ENCODE measurements at regions not wholly inside any gene's neighbourhood (a gene's known extent, or its start where the extent isn't known, plus 50 kb on each side); places are given as distances from the start of the nearest gene placed in this dataset.

GRCh38 chr5:3661755-3662296 is 66.2 kb downstream of the IRX1 start:
- no peak for DNase-seq
- H3K27me3 ChIP-seq = no peaks in the 10 kb centered on the region
- no peak overlapping the region for H3K27ac ChIP-seq
- no peaks in the 10 kb centered on the region for H3K9me3 ChIP-seq
- TF ChIP-seq POLR2A (IDR thresholded peaks at IDR 0.05) (no peak), CTCF (IDR thresholded peaks at IDR 0.05) (no peak)
- H3K4me1 ChIP-seq = no peaks in the 10 kb centered on the region
- H3K36me3 ChIP-seq = no peaks in the 10 kb centered on the region
- no peak overlapping the region for H3K4me3 ChIP-seq

GRCh38 chr5:3662344-3662743 is 66.7 kb downstream of the IRX1 start:
- TF ChIP-seq CTCF (IDR thresholded peaks at IDR 0.05) (no peak), POLR2A (IDR thresholded peaks at IDR 0.05) (no peak)
- no peaks in the 10 kb centered on the region for H3K4me1 ChIP-seq
- H3K4me3 ChIP-seq = no peak overlapping the region
- no peaks in the 10 kb centered on the region for H3K36me3 ChIP-seq
- DNase-seq = no peak
- no peak overlapping the region for H3K27ac ChIP-seq
- H3K9me3 ChIP-seq = no peaks in the 10 kb centered on the region
- H3K27me3 ChIP-seq = no peaks in the 10 kb centered on the region

GRCh38 chr5:3671337-3671736 is 75.7 kb downstream of the IRX1 start:
- Histone ChIP-seq H3K36me3 (no peaks in the 10 kb centered on the region), H3K27me3 (no peaks in the 10 kb centered on the region), H3K4me3 (no peak overlapping the region), H3K9me3 (no peaks in the 10 kb centered on the region), H3K4me1 (no peaks in the 10 kb centered on the region), H3K27ac (no peak overlapping the region)
- DNase-seq = no peak
- TF ChIP-seq POLR2A (IDR thresholded peaks at IDR 0.05) = no peak
- TF ChIP-seq CTCF (IDR thresholded peaks at IDR 0.05) = no peak

- DNase-seq = no peak
- no peak overlapping the region for H3K27ac ChIP-seq
- TF ChIP-seq POLR2A (IDR thresholded peaks at IDR 0.05) (no peak), CTCF (IDR thresholded peaks at IDR 0.05) (no peak)
- no peaks in the 10 kb centered on the region for H3K4me1 ChIP-seq
- H3K36me3 ChIP-seq = no peaks in the 10 kb centered on the region
- H3K9me3 ChIP-seq = no peaks in the 10 kb centered on the region
- H3K27me3 ChIP-seq = no peaks in the 10 kb centered on the region
- H3K4me3 ChIP-seq = no peak overlapping the region
Measured at GRCh38 chr5:3678801-3679200, 83.2 kb downstream of the IRX1 start.

- Histone ChIP-seq H3K4me3 (no peak overlapping the region), H3K9me3 (no peaks in the 10 kb centered on the region), H3K36me3 (no peaks in the 10 kb centered on the region), H3K27me3 (no peaks in the 10 kb centered on the region), H3K4me1 (no peaks in the 10 kb centered on the region), H3K27ac (no peak overlapping the region)
- no peak for TF ChIP-seq CTCF (IDR thresholded peaks at IDR 0.05)
- no peak for TF ChIP-seq POLR2A (IDR thresholded peaks at IDR 0.05)
- DNase-seq = no peak
Measured at GRCh38 chr5:3680821-3681220, 85.2 kb downstream of the IRX1 start.

GRCh38 chr5:3684118-3684517 is 88.5 kb downstream of the IRX1 start:
- Histone ChIP-seq H3K36me3 (no peaks in the 10 kb centered on the region), H3K9me3 (no peaks in the 10 kb centered on the region), H3K4me1 (no peaks in the 10 kb centered on the region), H3K4me3 (no peak overlapping the region), H3K27me3 (no peaks in the 10 kb centered on the region), H3K27ac (no peak overlapping the region)
- DNase-seq = no peak
- TF ChIP-seq POLR2A (IDR thresholded peaks at IDR 0.05) = no peak
- TF ChIP-seq CTCF (IDR thresholded peaks at IDR 0.05) = no peak

Data from Peyer's patch (tissue), 4 donors.